Activated CD4-positive, CD25-positive, alpha-beta regulatory T cell treated with anti-CD3 and anti-CD28 coated beads, Interleukin-2, amount 50 U/mL, for 24 hours (primary cell): ENCODE measurements at regions not wholly inside any gene's neighbourhood (a gene's known extent, or its start where the extent isn't known, plus 50 kb on each side); places are given as distances from the start of the nearest gene placed in this dataset.
"Not testable (repeated sequence)": the region's sequence is repeated elsewhere in the genome, so short reads cannot be mapped to it uniquely, and the experiment has no call there.

ENCODE experiments used
- ATAC-seq, 2 donors: fragments of 150-1000 bp; cut with Tn5 transposase; one replicate each; pipeline ENCODE4 v1.10.0; 2021; ENCODE audit warnings: mild to moderate bottlenecking in 1 of 2, moderate library complexity in 1 of 2

DNA sequence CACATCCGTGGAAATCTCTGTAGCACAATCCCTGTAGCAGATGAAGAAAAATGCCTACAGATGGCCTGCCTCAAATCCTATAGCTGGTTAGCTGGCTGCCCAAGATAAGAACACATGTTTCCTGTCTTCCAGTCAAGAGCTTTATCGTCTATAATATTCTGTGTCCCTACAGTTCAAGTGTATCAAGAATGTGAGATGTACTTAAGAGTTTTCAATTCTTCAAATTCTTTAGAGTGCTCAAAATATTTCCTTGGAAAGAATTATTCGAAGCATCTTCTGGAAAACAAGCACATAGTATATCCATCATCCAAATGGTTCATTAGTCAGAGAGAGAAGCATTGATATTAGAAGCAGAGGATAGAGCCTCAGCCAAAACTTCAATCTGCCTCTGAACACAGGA is 239.8 kb downstream of the COG6 start:
- ATAC-seq, result no peak

DNA sequence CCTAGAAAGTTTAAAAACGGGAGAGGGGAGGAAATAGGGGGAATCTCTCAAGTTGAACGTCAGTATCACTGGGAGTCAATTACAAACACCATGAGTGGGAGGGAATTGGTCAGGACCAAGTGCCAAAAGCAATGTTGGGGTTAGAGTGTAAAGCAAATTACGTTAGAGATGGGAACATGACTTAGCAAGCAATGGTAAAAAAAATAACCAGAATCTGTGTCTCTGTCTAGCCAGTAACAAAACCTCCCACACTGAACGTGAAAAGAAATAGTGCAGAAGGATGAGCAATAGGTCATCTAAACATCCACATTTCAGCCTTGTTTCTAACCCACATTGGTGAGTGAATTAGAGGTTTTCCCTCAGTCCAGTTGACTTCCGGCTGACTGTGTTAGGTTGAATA is 242.2 kb downstream of the COG6 start:
- no peak for ATAC-seq

GRCh38 chr13:39900106-39900750 is 244.8 kb downstream of the COG6 start:
- no peak for ATAC-seq

GRCh38 chr13:39904959-39905358 is 249.5 kb downstream of the COG6 start:
- ATAC-seq, result no peak

GRCh38 chr13:39909634-39910033 is 254.2 kb downstream of the COG6 start:
- no peak for ATAC-seq

DNA sequence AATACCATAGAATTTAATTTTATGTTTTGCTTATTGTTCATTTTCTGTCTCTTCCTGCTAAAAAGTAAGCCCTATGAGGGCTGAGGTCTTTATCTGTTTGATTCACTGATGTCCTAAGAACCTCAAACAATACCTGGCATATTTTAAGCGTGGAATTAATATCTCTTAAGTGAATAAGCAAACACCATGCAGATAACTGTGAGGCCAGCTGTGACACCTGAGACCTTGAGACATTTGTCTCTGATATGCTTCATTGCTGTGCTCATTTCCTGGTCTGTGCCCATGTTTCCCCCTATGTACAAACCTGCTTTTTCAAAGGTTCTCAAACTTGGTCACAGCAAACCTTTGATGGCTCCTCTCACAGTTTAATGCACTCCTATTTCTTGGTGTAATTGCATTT is 254.6 kb downstream of the COG6 start:
- ATAC-seq, result no peak

DNA sequence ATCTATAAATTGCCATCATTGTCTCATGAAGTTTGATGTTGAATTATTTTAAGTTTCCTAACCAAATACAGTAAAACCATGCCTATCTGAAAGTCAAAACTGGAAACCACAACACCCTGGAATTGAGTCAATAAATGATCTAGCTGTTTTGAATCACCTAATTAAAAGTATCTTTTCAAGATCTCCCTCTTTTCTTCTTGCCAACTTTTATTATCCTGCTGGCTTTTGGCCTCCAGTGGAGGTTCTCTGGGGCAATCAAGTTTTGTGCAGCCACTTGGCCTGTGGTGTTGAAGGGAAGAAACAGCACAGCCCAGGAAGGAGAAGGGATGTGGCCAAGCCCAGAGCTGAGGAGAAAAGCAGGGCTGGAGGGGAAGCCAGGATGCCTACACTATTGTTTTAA is 255.4 kb downstream of the COG6 start:
- ATAC-seq, result peak; percentile 44 to 61

GRCh38 chr13:39913339-39913738 is 257.9 kb downstream of the COG6 start:
- peak in 1 of 2 donors; percentile 25 for ATAC-seq

GRCh38 chr13:39913928-39914327 is 258.5 kb downstream of the COG6 start:
- no peak for ATAC-seq

- ATAC-seq, result no peak
Observed at GRCh38 chr13:39915418-39915817, 260.0 kb downstream of the COG6 start.

DNA sequence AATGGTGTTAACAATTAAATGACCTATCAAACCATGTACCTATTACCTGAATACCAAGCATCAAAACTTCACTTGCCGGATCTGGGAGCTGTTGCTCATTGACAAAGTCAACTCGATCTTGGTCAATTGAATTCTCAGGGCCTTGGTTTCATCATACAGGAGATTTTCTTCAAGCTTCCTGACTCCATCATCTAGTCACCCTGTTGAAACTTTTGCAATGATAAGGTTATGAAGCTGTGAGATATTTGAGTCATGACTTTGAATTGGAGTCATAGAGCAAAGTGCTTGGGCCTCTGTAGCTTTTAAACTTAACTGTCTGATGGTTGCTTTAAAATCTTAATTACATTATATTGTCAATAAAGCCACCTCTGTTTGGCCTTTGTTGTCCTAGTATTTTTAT is 260.9 kb downstream of the COG6 start:
- no peak for ATAC-seq

DNA sequence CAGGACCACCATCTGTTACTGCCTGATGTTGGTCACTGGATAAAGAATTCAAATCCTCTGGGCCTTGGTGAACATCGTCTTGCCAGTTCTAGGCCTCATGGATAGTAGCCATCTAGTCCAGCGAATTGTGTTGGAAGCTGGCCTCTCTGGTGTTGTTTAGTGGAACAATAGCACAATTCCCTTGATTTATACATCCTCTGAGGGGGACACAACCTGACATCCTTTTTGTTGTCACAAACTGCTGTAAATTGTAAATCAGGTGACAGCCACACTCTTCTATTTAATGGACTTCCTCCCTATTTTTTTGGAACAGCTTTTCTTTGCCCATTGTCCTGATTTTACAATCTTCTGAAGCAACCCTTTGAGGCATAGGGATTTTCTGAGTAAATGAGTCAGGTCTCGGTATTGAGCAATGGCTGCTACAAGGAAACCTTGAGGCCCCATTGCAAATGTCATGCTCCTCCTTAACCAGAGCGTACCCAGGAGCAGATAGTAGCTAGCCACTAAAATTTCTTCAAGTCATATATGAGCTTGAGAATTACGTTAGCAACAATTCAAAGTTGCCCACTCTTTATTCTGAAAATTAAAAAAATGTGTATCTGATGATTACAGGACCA is 263.3 kb downstream of the COG6 start:
- ATAC-seq, result no peak

DNA sequence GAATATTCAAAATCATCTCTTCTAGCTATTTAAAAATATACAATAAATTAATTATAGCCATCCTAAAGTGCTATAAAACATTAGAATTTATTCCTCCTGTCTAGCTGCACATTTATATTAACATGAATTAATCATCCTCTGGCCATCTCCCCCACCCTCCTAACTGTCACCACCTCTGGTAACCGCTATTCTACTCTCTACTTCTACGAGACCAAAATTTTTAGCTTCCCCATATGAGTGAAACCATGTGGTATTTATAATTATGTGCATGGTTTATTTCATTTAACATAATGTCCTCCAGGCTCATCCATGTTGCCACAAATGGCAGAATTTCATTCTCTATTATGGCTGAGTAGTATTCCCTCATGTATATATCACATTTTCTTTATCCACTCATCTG is 265.2 kb downstream of the COG6 start:
- ATAC-seq, result no peak

DNA sequence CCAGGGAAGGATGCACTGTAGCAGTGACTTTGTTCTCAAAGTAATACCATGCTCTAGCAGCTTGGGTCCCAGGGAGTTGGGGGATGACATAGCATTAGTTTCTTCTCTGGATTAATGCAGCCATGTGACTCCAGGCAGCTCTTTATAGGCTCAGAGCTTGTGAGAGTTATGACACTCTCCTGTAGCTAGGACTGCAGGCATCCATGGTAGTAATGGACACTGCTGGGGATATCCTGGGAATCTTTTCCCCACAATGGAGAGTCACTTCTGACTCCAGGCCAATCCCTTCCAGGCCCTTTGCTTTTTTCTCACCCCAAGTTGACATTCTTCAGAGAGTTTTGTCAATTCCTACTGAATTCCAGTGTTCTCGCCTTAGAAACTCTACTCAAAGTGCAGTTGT is 270.9 kb downstream of the COG6 start:
- no peak for ATAC-seq

DNA sequence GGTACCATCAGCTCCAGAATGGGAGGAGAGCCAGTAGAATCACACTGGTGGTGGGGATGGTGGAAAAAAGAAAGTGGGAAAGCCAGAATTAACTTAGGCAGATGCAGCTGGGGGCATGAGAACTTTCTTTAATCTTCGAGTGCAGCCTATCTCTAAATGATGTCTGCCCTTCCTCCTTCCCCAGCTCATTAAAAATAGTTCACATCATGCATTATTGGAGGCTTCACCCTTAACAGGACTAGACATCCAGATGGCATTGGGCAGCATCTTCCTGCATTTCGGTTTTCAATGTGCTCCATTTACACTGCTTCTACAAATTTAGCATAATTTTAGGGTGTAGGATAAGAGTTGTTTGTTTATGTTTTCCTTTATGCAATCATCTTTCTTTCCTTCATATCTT is 272.8 kb downstream of the COG6 start:
- no peak for ATAC-seq

DNA sequence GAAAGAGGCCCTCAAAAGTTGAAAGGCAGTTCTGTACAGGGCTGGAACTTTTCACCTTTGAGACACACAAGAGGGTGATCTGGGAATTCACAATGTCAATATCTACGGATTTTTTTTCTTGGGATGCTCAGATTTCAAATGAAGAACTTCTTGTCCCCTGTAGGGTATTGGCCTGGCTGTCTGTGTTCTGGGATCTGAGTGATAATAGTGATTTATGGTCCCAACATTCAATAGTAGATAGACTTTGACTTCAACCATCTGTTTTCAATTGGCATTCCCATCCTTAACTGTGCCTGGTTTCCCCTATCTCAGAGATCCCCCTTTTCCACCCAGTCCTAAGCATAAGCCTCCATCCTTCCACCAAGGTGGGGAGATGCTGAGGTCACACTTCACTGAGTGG is 274.1 kb downstream of the COG6 start:
- no peak for ATAC-seq

DNA sequence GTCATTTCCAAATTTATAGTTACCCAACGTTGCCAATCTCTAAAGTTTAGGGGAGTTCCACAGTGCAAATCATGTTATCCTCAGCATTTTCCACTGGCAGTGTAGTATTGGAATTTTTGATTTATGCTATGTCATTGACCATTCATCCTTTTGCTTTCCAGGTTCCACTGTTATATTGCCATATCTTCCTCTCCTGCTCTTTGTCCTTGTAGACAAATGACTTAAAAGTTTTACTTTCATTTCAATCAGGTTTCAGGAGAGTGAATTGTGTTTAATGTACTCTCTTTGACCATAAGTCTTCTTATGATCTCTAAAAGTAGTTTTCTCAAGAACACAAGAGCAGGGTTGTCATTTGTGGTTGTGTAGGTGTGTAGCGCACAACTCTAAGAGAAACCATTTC is 274.6 kb downstream of the COG6 start:
- ATAC-seq, result no peak

DNA sequence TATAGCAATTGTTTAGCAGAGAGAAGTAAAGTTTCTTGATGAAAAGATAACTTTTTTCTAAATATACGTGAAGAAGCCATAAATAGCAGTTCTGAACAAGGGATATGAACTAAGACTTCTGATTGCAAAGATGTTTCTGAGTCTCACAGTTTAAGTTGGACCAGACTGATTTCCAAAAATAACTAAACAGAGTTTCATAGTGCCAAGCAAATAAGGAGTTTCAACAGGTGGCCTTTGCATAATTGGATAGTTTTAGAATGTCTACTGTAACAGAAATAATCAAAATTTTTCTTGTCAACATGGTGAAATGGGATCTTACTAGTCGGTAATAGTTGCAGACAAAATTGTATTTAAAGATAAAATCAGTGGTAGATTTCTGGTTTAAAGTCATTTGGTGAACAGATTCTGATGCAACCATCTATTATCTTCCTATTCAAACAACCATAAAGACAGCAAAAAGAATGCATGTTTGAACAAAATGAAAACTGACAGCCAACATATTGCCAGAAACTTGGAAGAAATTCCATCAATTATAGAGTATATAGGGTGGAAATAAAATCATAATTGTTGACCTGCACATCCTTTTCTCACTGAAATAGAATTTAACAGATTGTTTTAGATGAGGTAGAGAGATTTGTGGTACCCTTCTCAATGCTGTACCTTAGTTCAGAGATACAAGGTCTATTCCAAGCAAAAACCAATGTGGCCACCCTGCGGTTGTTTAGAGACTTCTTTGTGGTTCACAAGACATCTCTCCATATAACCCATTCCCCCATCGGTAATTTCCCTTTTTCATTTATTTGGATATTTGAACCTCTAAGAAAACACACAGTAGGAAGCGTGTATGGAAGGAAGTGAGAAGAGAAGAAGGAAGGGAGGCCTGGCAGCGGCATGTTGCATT is 275.3 kb downstream of the COG6 start:
- no peak for ATAC-seq

DNA sequence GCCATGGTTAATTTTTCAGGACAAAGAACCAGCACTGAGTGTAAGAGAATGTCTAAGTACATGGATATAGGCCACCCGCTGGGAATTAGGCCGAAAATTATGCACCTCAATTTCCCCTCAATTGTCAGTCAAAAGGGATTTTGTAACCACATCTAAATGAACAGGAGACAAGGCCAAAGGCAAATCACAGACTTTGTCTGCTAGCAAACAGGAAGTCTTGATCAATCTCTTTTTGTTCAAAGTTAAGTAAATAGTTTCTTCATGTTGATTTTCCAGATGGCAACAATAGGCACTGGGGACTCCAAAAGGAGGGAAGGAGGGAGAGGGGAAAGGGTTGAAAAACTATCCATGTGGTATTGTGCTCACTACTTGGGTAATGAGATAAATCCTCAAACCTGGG is 276.0 kb downstream of the COG6 start:
- ATAC-seq, result no peak

GRCh38 chr13:39932514-39932913 is 277.1 kb downstream of the COG6 start:
- not testable (repeated sequence) for ATAC-seq

- peak; percentile 22 to 49 for ATAC-seq
Observed at GRCh38 chr13:39935155-39935554, 279.7 kb downstream of the COG6 start.

DNA sequence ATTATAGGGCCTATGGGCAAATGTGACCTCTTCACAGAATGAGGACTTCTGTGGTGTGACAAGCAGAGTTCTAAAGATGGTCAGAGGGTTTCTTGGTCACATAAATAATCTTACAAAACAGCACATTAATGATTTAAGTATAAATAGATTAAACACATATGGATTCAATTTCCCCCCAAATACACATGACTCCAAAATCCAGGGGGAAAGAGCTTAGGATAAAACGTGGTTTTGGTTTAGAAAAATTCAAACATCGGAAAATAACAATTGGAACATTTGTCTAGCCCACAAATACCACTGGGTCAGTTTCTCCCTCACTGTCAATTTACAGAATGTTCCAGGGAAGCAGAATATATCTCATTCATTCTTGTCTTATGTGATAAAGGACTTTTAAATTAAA is 283.1 kb downstream of the COG6 start:
- ATAC-seq, result no peak

DNA sequence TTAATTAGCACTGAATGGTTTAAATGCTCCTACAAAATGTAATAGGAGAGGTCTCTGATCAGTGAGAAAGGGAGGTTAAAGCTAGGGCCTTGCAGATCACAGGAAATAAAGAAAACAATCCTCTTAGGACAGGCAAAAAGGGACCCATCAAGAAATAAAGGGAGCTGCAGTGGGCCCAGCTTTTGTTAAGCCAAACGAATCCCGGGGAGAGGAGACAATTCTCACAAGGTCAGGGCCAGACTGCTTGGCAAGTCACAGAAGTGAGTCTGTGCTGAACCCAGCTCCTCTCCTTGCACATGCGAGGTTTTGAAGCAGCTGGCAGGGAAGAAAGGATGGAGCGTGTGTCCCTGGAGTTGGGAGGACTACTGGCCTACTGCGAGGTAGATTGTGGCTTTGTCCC is 285.8 kb downstream of the COG6 start:
- no peak for ATAC-seq
